ENCODE measurements at regions not wholly inside any gene's neighbourhood (a gene's known extent, or its start where the extent isn't known, plus 50 kb on each side); places are given as distances from the start of the nearest gene placed in this dataset.

GRCh38 chr2:153393518-153393917, 85.0 kb downstream of the RPRM start:
- TF ChIP-seq, protein P1, sequence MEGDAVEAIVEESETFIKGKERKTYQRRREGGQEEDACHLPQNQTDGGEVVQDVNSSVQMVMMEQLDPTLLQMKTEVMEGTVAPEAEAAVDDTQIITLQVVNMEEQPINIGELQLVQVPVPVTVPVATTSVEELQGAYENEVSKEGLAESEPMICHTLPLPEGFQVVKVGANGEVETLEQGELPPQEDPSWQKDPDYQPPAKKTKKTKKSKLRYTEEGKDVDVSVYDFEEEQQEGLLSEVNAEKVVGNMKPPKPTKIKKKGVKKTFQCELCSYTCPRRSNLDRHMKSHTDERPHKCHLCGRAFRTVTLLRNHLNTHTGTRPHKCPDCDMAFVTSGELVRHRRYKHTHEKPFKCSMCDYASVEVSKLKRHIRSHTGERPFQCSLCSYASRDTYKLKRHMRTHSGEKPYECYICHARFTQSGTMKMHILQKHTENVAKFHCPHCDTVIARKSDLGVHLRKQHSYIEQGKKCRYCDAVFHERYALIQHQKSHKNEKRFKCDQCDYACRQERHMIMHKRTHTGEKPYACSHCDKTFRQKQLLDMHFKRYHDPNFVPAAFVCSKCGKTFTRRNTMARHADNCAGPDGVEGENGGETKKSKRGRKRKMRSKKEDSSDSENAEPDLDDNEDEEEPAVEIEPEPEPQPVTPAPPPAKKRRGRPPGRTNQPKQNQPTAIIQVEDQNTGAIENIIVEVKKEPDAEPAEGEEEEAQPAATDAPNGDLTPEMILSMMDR (IDR thresholded peaks at IDR 0.05), result no peak
- no peak for TF ChIP-seq EZH2 (IDR thresholded peaks at IDR 0.05)
